ENCODE measurements at regions not wholly inside any gene's neighbourhood (a gene's known extent, or its start where the extent isn't known, plus 50 kb on each side); places are given as distances from the start of the nearest gene placed in this dataset.

- TF ChIP-seq EZH2phosphoT487 (IDR thresholded peaks at IDR 0.05; ENCODE audit: low read depth) (no peak), CTCF (IDR thresholded peaks at IDR 0.05; ENCODE audit: low read depth, low read length) (no peak)
Observed at GRCh38 chr9:115397591-115398312, 279.8 kb upstream of the TNC start.

All from OCI-LY3 (cell line).